ENCODE measurements at regions not wholly inside any gene's neighbourhood (a gene's known extent, or its start where the extent isn't known, plus 50 kb on each side); places are given as distances from the start of the nearest gene placed in this dataset.

GRCh38 chr6:125658759-125659431, 90.5 kb upstream of the HEY2 start (continued):
- TF ChIP-seq SIX5 (IDR thresholded peaks at IDR 0.05; ENCODE audit: low read depth, low read length): no peak
- no peak for TF ChIP-seq NANOG (IDR thresholded peaks at IDR 0.05; ENCODE audit: insufficient read depth, low read depth, low read length, poor library complexity, severe bottlenecking)
- no peak for TF ChIP-seq NRF1 (IDR thresholded peaks at IDR 0.05; ENCODE audit: low read depth, low read length)
- TF ChIP-seq CBX5 (IDR thresholded peaks at IDR 0.05; ENCODE audit: low read depth, low read length): no peak

Measured in H1 (cell line).